LNCAP (cell line): ENCODE measurements at regions not wholly inside any gene's neighbourhood (a gene's known extent, or its start where the extent isn't known, plus 50 kb on each side); places are given as distances from the start of the nearest gene placed in this dataset.

Experiments used
- CTCF ChIP-seq: fragments of 450-650 bp; IDR thresholded peaks from 2 replicates; pipeline ENCODE4 v1.5.1; 2017; ENCODE audit warnings: mild to moderate bottlenecking

DNA sequence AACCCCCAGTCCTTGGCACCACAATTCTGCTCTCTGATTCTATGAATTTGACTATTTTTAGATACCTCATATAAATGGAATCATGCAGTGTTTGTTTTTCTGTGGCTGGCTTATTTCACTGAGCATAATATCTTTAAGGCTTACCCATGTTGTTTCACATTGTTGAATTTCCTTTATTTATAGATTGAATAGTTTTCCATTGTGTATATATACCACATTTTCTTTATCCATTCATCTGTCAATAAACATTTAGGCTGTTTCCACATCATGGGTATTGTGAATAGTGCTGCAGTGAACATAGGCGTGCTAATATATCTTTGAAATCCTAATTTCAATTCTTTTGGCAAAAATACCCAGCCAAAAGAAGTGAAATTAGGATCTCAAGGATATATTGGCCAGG lies 126.7 kb upstream of the SLC38A2 start:
- TF ChIP-seq CTCF: no peak

DNA sequence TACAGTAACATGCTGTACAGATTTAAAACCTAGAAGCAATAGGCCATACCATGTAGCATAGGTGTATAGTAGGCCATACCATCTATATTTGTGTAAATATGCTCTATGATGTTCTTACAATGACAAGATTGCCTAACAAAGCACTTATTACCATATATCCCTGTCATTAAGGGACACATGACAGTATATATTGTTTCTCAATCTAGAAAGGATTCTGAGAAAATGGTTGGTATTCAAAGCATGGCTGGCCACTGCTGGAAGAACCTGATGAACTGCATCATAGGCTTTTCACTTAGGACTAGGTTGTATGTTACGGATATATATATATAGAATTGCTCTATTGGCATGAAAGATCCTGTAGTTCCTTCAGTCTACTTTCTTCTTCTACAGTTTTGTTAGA lies 125.2 kb upstream of the SLC38A2 start:
- TF ChIP-seq CTCF: no peak

DNA sequence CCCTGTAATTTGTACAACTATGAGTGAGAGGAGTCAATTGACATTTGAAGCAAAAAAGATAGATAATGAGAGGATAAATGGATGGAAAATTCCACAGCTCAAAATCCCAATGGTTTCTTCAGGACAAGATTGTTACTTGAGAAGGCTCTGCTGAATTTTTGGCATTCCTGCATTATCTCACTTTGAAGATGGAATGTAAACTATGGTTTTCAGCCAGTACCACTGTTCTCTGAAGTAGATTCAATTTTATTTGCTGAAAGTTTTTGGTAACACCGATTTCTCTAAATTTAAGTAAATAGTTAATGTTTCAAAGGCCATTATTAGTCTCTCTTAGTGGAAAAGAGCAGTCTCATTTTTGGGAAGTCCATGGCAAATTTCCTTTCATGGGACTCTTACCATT lies 121.9 kb upstream of the SLC38A2 start:
- no peak for TF ChIP-seq CTCF

DNA sequence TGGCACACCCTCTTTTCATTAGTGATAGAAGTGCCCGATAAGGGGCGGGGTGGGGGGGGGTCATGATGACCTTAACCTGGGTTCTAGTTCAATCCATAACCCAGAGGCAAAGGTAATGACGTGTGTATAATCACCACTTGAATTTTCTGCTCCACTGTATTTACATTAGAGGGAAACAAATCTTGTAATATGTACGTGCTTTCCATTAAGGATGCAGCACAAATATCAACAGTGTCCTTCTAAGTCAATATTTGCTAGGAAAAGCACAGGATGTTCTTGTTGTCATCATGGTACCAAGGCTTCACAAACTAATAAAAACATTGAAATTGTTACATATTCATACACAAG lies 121.2 kb upstream of the SLC38A2 start:
- TF ChIP-seq CTCF: no peak

DNA sequence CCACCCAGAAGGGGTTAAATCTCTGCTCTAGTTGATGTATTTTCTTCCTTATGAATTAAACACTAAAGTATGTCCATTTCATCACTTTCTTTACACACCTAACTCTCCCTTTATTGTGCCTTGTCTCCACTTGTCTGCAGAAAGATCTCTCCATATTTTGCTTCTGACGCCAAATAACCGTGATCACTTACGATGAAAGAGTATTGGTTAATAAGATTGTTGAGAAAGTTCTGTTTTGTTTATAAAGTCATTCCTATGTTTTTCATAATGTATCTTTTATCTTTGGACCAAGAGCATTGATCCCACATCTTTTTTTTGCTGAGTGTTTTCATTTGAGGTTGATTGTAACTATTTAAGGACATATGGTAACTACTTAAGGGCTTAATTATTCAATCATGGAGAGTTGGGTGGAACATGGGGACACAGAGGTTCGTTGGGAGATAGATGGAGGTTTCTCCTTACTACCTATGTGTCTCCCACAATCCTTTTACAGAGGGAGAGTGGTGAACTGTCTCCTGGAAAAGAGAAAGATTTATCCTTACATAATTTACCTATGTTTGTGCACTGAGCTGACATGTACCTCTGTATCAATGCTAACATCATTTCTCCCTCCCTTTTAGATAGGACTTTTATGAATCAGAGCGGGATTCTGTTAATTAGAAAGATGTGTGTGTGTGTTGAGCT lies 120.7 kb upstream of the SLC38A2 start:
- no peak for TF ChIP-seq CTCF

DNA sequence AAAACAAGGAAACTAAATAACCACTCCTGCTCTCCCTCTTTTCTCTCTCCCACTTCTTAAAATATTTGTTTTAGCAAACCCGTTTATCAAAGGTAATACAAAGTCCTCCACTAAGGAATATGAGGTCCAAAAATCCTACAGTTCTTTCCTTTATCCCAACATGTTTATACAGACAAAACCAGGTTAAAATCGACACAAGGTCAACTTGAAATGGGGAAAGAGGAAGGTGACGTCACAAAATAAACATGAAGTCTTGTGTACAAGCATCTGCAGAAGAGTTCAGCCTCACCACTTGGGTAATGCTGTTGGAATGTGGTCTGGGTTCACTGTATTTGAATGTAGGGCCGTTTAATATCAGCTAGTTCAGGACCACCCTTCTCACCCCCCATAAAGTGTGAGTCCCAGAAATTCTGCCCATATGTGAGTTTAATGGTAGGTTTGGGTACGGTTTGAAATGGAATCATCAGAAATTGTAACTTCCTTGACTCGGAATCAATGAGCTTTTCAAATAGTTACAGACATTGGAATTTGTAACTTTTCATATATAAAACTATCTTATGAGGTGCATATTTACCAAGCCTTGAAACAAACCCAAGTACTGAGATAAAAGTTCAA lies 120.0 kb upstream of the SLC38A2 start:
- TF ChIP-seq CTCF: no peak

DNA sequence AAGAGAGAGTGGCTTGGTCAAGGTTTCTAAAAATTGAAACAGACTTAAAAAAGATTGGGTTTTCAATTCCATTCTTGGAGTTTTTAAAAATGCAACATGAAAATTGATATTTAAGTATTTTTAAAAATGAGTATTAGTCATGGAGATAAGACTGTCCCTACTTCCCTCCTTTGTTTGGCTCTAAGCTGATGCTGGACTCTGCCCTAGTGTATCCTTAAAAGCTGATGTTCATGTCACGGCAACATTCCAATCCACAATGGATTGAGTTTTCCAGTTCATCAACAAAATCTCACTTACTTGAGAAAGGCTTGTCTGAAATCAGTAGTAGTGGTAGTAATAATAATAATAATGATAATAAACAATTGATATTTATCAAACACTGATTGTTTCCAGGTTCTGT lies 119.0 kb upstream of the SLC38A2 start:
- no peak for TF ChIP-seq CTCF

DNA sequence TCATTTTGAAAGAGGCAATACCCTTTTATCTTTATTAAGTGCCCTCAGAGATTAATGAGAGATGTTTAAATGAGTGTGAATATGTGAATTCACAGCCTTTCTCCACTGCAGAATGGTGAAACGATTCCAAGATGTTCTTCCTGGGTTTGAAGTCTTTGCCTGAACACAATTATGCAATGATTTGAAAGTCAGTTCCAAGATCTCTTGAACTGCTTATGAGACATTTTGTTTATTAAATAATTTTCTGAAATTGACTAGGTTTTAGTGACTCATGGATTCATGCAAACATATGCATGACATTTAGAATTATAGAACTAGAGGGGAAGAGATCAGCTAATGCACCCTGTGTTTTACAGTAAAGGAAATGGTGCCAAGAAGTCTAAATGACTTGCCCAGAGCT lies 118.1 kb upstream of the SLC38A2 start:
- no peak for TF ChIP-seq CTCF
